ENCODE measurements at regions not wholly inside any gene's neighbourhood (a gene's known extent, or its start where the extent isn't known, plus 50 kb on each side); places are given as distances from the start of the nearest gene placed in this dataset.

DNA sequence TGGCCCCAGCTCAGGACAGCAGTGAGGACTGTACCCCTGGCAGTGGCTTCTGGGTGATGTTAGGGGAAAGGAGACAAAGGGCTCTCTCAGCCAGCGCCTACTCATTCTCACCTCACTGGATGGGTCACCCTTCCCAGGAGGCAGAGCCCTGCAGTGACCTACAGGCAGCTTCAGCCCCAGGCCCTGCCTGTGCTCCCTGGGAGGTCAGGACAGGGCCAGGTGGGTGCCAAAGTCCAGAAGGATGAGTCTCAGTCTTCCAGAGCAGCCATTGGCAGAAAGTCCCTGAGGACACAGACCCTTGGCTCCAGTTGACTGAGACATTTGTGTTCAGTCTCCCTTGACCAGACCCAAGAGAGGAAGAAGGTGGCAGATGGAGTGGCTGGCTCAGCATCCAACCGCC lies 75.1 kb downstream of the TEX51 start (continued):
- TF ChIP-seq, protein P1, sequence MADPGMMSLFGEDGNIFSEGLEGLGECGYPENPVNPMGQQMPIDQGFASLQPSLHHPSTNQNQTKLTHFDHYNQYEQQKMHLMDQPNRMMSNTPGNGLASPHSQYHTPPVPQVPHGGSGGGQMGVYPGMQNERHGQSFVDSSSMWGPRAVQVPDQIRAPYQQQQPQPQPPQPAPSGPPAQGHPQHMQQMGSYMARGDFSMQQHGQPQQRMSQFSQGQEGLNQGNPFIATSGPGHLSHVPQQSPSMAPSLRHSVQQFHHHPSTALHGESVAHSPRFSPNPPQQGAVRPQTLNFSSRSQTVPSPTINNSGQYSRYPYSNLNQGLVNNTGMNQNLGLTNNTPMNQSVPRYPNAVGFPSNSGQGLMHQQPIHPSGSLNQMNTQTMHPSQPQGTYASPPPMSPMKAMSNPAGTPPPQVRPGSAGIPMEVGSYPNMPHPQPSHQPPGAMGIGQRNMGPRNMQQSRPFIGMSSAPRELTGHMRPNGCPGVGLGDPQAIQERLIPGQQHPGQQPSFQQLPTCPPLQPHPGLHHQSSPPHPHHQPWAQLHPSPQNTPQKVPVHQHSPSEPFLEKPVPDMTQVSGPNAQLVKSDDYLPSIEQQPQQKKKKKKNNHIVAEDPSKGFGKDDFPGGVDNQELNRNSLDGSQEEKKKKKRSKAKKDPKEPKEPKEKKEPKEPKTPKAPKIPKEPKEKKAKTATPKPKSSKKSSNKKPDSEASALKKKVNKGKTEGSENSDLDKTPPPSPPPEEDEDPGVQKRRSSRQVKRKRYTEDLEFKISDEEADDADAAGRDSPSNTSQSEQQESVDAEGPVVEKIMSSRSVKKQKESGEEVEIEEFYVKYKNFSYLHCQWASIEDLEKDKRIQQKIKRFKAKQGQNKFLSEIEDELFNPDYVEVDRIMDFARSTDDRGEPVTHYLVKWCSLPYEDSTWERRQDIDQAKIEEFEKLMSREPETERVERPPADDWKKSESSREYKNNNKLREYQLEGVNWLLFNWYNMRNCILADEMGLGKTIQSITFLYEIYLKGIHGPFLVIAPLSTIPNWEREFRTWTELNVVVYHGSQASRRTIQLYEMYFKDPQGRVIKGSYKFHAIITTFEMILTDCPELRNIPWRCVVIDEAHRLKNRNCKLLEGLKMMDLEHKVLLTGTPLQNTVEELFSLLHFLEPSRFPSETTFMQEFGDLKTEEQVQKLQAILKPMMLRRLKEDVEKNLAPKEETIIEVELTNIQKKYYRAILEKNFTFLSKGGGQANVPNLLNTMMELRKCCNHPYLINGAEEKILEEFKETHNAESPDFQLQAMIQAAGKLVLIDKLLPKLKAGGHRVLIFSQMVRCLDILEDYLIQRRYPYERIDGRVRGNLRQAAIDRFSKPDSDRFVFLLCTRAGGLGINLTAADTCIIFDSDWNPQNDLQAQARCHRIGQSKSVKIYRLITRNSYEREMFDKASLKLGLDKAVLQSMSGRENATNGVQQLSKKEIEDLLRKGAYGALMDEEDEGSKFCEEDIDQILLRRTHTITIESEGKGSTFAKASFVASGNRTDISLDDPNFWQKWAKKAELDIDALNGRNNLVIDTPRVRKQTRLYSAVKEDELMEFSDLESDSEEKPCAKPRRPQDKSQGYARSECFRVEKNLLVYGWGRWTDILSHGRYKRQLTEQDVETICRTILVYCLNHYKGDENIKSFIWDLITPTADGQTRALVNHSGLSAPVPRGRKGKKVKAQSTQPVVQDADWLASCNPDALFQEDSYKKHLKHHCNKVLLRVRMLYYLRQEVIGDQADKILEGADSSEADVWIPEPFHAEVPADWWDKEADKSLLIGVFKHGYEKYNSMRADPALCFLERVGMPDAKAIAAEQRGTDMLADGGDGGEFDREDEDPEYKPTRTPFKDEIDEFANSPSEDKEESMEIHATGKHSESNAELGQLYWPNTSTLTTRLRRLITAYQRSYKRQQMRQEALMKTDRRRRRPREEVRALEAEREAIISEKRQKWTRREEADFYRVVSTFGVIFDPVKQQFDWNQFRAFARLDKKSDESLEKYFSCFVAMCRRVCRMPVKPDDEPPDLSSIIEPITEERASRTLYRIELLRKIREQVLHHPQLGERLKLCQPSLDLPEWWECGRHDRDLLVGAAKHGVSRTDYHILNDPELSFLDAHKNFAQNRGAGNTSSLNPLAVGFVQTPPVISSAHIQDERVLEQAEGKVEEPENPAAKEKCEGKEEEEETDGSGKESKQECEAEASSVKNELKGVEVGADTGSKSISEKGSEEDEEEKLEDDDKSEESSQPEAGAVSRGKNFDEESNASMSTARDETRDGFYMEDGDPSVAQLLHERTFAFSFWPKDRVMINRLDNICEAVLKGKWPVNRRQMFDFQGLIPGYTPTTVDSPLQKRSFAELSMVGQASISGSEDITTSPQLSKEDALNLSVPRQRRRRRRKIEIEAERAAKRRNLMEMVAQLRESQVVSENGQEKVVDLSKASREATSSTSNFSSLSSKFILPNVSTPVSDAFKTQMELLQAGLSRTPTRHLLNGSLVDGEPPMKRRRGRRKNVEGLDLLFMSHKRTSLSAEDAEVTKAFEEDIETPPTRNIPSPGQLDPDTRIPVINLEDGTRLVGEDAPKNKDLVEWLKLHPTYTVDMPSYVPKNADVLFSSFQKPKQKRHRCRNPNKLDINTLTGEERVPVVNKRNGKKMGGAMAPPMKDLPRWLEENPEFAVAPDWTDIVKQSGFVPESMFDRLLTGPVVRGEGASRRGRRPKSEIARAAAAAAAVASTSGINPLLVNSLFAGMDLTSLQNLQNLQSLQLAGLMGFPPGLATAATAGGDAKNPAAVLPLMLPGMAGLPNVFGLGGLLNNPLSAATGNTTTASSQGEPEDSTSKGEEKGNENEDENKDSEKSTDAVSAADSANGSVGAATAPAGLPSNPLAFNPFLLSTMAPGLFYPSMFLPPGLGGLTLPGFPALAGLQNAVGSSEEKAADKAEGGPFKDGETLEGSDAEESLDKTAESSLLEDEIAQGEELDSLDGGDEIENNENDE (IDR thresholded peaks at IDR 0.05; ENCODE audit: insufficient replicate concordance, low read length): no peak
- no peak for TF ChIP-seq ZNF274 (IDR thresholded peaks at IDR 0.05; ENCODE audit: borderline replicate concordance, extremely low read depth, low read length)
- no peak for TF ChIP-seq NANOG (IDR thresholded peaks at IDR 0.05; ENCODE audit: insufficient read depth, low read depth, low read length, poor library complexity, severe bottlenecking)
- no peak for TF ChIP-seq GTF2F1 (IDR thresholded peaks at IDR 0.05; ENCODE audit: borderline replicate concordance, low read depth, low read length)
- no peak for TF ChIP-seq TAF1 (IDR thresholded peaks at IDR 0.05; ENCODE audit: low read depth, low read length)
- no peak for TF ChIP-seq ASH2L (IDR thresholded peaks at IDR 0.05; ENCODE audit: low read length)

Measured in H1 (cell line).